GM19395 (cell line): ENCODE measurements at regions not wholly inside any gene's neighbourhood (a gene's known extent, or its start where the extent isn't known, plus 50 kb on each side); places are given as distances from the start of the nearest gene placed in this dataset.
"Not testable (repeated sequence)": the region's sequence is repeated elsewhere in the genome, so short reads cannot be mapped to it uniquely, and the experiment has no call there.

Experiments used
- ATAC-seq: cut with Tn5 transposase; IDR thresholded peaks from one replicate; pipeline ENCODE4 v1.9.1; 2021; ENCODE audit warnings: mild to moderate bottlenecking, moderate library complexity; ENCODE audit not compliant: unreplicated experiment

DNA sequence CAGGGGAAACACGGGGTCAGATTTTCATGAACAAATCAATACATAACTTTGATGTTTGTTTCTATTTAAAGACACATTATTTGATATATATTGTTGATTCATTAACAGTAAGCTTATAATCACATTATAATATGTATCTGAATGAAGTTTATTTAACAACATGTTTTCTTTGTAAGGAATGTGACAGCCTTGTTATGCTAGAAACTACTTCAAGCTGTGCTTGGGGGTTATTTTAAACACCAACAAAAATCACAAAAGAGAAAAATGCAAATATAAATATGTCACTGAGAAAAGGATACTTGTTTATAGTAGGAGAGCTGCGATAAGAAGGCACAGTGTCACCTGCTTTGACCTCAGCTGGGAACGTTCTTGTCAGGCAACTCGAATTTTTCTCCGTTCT is 354.6 kb upstream of the AGA start:
- ATAC-seq = no peak

DNA sequence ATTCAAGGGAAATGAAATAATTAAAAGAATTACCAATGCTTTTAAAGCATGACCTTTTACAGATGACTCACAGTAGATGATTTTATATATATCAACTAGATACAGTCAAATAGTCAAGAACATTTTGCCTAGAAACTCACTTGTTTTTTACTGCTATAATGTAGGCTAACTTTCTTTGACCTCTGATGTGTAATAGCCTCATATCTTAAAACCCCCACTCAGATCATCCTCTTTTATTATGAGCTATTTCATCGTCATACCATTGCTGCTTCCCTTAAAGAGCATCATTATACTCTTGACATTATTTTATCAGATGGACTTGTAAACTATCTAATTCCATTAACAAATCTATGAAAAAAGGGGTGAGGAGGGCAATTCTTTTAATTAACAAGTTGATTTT is 355.9 kb upstream of the AGA start:
- no peak for ATAC-seq

DNA sequence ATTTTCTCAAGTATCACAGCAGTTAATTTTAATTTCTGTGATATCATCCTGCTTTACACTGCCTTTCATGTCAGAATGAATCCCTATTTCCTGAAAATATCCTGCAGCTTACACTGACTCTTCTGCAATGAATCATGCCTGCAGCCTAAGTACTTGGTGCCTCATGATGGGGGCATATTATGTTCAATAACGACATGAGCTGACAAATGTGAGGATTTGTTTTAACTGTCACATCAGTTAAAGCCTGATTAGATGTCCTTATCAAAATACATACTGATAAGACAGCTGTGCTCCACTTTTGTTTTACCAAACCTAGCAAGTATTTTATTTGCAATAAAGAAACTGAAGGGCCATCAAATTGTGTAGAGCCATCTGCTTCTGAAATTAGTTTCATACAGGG is 359.9 kb upstream of the AGA start:
- ATAC-seq = no peak

DNA sequence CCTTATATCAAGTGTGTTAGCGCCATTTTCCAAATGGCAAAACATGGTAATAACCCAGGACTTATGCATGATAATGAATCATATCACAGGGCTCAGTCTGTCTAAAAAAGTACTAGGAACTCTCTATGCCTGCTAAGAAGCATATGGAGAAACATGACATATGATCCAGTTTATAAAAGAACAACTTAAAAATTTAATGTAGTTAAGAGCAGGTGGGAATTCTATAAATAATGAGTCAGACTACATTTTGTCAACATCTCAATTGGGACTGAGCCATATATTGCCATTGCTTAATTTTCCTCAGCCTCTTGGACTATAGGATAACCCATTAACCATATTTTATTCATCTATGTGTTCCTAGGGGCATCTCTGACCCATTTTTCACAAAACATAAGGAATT is 360.4 kb upstream of the AGA start:
- ATAC-seq = no peak

DNA sequence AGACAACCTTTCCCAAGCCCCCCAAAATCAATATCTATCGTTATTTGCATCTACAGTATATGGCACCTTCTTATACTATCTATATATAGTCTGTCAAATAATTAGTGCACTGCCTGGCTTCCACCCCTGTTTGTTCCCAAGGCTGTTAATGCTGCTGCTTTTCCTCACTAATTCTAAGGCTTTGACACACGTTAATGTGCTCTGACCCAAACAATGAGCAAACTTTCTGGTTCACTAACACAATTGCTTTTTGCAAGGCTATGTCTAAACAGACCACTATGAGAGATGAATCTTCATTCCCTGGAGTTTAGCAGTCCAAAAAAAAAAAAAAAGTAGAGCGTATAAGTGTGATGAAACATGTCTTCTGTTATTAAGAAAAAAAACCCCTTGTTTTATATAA is 360.9 kb upstream of the AGA start:
- no peak for ATAC-seq

DNA sequence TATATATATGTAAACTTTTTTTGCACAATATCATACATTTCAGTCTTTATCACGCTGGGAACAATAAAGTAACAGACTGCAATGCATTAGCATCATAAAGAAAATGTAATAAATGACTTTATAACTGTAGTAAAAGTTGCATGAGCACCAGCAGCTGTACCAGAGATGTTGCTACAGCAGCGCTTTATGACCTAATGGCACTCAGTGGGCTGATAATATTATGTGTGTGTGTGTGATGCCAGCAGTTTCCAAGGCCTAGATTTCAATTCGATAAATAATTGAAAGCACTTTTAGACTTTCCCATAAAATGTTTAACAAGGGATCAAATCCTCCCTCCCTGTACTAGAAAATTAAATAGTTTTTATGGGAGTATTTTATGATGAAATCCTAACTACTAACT is 367.6 kb upstream of the AGA start:
- ATAC-seq = no peak

DNA sequence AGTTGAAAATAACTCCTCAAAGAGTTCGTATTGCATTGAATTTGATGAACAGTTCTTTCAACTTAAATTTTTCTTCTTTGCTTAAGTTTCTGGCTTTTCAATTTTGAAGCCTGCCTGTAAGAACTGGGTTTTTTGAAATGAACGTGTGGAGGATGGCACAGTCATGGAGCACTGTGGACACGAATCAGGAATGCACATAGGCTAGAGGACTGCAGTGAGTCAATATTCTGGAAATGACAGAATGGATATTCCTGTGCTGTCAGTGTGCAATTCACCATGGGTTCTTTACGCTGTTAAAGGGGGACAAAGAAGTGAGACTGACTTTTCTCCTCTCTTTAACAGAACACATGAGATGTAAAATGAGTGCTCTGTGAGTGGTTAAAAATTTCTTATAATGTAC is 368.0 kb upstream of the AGA start:
- no peak for ATAC-seq

DNA sequence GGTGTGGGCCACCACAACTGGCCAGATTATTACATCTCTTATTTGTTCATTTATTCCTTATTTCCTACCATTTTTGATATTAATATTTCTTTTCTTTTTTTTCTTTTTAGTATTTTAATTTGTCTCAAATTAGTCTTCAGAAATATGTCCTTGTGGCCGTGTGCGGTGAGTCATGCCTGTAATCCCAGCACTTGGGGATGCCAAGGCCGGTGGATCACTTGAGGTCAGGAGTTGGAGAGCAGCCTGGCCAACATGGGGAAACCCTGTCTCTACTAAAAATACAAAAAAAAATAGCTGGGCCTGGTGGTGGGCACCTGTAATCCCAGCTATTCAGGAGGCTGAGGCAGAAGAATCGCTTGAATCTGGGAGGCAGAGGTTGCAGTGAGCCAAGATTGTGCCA is 376.2 kb upstream of the AGA start:
- ATAC-seq = not testable (repeated sequence)

DNA sequence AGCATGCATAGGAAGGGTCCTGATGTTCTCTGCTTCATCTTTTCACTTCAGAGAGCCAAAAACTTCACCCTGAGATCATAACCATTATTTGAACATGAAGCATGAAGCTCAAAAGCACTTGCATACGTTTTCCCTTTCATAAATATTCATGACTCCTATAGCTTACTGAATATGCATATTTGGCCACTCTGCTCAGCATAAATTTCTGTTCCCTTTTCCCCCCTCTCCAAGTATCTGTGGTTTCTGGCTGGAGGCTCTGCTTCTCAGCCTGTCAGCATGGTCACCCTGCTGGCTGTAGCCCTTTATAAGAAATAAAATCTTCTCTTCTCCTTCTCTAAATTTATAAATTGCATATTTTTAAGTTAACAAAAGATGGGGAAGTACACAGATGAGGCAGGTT is 384.7 kb upstream of the AGA start:
- no peak for ATAC-seq

DNA sequence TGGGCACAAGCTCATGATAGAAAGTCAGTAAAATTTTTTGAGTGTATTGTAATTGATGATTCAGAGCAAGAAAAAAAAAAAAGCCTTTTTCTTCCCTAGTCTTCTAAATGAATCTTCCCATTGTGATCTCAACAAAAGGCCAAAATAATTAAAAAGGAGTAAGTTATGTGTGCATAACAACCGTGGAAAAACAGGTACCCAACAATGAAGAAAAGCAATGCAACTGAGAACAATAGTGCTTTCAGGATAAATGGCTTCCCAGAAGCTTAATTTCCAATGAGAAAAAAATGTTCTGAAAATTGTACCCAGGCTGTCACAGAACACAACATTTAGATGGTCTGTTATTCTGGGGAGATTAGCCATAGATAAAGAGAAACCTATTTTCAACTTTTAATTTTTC is 399.0 kb upstream of the AGA start:
- ATAC-seq = no peak

DNA sequence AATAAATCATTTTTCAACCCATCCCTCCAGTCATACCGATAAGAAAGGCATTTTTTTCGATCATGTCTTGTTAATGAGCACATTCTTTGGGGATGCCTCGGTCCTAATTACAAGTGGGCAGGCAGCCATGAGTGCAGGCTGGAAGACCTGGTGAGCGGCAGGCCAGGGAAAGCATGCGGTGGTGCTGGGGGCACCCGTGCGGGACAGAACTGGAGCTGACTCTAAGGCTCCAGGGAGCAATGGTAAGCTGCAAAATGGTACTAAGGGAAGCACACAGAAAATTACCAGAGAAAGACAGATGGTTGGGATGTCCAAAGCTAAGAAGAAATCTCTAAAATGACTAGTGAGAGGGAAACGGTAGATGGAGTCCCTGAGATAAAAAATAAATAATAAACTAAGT is 411.0 kb upstream of the AGA start:
- ATAC-seq = no peak

DNA sequence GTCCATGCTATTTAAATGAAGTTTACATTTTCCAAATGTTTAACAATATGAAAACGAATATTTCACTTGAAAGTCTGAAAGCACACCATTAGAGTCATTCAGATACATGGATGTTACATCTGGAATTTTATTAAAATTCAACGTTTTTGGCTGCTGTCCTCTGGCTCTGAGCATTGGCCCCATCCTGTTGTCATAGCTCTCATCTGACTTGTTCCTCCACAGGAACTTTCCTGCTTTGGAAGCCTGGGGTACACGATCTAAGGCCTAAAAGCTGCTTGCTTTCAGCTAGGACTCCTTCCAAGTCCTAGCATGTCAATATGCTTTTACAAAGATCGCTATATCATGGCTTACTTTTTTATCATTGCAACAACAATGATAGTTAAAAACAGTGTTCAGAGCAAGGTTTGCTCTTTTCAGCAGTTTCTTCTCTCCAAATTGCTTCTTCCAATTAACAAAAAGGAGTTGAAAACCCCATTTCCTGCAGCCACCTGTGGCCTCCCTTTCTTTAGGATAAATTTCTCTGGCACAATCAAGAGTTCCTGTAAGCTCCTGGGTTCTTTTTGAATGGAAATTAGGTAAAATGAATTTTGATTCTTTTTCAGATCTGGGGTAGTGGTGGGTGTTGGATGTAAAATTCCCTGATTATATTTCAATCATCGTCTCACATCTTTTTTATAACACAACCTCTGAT is 413.4 kb upstream of the AGA start:
- ATAC-seq = no peak

DNA sequence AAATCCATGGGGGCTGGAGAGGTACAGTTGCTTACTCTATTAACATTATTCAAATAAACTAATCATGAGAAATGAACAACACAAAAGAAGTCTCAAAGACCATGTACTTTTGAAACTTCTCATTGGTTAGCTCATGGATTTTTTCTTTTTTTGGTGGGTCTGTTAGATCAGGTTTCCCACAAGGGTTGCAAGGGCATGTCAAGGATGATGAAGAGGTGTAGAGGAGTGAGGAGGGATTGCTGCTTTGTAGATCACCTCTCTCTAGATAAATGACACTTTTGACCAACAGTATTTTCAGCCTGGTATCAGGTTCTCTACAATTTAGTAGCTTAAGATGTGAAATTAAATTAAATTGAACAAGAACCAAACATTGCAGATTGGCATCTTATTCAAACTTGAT is 417.9 kb upstream of the AGA start:
- no peak for ATAC-seq

DNA sequence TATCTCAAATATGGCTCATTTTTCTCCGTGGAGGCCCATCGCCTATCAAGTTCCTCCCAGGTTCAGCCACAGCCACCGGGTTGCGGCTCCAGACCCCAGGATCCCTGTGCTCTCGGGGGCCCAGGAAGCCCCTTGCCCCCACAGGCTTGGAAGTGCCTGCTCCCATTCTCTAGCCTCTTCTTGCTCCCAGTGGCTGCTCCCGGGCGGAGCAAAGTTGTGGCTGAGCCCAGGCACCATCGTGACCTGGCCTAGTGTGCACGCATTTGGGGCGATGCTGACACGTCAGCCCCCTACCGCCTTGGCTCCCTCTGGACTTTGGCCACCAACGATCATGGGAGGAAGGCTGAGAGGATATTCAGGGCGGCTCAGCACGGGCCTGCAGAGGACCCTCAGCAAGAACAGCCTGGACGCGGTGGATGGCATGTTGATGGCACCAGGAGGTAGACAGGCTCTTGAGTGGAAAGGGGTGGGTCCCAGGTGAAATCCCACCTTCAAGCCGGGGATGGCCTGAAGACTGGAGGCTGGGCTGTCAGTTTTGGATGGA is 419.4 kb upstream of the AGA start:
- ATAC-seq = no peak

DNA sequence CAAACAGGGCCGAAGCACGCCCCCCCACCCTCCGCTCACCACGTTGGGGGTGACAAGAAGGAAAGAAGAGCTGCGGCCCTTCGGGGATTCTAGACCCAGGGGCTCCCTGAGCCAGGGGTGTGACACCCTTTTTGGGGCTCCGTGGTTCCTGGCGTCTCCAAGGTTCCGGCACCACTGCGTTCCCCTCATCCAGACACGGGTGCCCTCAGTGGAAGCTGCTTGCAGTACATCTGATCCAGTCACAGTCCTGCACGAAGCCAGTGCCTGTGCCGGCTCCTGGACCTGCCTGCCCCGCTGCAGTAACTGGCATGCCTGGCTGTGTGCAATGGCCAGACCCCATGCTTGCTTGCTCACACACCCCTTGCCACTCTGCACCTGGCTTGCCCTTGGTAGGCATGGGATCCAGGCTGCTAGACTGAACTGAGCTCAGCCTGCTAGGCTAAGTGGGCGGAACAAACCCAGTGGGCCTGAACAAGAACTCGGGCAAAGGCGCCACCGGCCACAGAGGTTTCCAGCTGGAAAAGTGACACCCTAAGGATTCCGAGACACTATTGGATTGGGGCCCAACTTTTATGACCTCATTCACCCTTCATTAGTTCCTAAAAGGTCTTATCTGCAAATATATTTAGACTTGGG is 420.4 kb upstream of the AGA start:
- ATAC-seq = no peak

DNA sequence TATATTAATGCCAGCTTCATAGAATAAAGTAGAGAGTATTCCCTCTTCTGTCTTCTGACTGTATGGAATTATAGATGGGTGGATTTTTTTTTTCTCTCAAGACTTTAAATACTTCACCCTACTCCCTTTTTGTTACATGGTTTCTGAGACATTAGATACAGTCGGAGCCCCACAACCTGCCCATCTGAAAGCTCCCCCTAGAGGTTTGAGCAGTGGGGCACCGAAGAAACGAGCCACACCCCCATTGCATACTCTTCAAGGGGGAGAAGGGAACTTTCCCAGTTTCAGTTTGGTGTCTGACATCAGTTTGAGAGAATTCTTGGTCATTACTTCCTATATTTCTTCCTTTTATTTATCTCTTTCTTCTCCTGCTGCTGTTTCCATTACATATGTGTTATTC is 437.6 kb upstream of the AGA start:
- ATAC-seq = no peak

DNA sequence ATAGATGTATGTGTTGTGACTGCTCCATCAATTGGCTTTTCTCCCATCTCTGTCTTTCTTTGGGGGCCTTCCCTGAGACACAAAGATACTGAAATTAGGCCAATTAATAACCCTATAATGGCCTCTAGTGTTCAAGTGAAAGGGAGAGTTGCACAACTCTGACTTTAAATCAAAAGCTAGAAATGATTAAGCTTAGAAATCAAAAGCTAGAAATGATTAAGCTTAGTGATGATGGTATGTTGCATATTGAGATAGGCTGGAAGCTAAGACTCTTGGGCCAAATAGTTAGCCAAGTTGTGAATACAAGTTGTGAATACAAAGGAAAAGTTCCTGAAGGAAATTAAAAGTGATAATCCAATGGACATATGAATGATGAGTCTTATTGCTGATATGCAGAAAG is 452.9 kb upstream of the AGA start:
- ATAC-seq = no peak

DNA sequence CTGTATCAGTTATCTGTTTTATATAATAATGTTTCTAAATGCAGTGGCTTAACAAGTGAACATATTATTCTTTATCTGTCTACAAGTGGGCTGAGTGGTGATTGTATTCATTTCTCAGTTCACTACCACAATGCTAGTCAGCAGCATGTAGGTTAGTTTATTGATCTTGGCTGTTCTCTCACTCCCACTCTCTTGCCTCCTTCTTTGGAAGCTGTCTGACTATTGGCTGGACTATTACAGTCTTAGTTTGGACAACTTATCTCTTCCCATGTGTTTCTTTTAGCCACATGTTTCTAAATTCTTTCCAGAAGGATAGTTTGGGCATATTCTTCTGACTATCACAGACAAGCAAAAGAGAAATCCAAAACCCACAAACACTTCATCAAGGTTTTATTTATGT is 459.5 kb upstream of the AGA start:
- ATAC-seq = no peak

DNA sequence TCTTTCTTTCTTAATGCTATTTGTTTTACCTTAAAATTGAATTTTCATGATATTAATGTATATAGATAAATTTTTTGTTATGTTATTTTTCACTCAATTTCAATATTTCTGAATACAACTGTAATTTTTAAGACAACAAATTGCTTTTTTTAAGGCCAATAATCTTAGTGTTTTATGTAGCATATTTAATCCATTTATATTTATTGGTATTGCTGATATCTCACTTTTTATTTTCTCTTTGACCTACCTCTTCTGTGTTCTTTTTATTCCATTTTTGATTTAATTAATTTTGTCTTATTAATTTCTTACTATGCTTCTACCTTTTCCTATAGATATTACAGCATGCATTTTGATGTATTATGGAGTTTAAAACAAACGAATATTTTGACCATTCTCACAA is 460.1 kb upstream of the AGA start:
- ATAC-seq = no peak

DNA sequence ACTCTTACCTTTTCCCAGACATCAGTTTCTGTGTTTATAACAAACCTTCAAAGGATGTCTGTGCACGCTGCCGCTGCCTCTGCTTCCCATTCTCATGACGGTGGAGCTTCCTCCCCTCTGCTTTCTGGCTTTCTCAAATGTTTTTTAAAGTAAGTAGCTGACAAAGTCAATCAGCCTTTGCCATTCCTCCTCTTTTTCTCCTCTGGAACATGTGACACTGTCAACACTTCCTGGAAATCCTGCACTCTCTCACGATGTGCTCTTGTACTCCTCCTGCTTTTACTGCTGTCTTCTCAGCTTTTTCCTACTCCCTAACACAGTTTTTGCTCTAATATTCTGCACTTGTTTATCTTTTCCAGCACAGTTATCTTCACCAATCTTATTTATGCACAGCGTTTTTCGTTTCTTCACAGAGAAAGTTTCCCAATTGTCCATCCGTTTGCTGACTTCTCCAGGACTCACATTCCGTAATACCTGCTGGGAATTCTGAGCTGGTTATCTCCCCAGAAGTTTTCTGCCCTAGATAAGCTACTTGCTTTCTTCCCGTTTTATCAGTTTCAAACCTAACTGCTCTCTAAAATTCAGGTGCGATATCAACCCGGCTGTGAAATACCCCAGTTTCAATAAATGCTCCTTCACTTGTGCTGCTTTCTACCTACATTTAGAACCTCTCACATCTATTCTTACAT is 465.6 kb upstream of the AGA start:
- no peak for ATAC-seq

DNA sequence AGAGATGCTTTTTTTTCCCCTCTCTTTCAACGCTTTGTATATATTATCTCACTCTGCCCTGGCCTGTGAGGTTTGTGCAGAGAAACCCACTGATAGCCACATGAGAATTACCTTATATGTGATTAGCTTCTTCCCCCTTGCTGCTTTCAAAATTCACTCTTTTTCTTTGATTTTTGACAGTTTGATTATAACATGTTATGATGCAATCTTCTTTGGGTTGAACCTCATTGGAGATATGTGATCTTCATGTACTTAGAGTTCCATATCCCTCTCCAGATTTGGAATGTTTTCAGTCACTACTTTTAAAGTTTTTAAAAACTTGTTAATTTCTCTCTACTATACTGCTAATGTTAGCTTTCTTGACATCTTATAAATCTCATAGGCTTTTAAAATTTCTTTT is 479.5 kb upstream of the AGA start:
- ATAC-seq = no peak

DNA sequence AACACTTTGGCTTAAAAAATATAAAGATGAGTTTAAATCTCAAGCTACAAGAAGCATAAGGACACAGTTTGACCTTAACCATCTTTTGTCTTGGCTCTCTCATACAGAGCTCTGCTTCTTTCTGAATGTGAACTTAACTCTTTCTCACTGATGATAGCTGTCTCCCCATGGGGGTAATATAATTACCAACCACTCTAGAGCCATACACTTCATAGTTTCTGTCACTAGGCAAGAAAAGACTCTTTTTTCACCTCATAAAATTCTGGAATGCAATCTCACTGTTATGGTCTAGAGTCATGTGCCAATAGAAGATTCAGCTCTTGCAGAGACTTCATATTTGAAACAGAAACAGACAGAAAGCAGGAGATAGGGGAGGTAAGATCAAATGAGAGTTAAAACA is 481.7 kb upstream of the AGA start:
- ATAC-seq = no peak
